ENCODE measurements at regions not wholly inside any gene's neighbourhood (a gene's known extent, or its start where the extent isn't known, plus 50 kb on each side); places are given as distances from the start of the nearest gene placed in this dataset.
A peak's percentile ranks its signal among the peaks of the same experiment; 100 is the strongest.

- peaks cover 20% of the 10 kb centered on the region for H3K4me1 ChIP-seq
- intact Hi-C loops (cut with DNase I), result no loop called here
- H3K36me3 ChIP-seq, result no peaks in the 10 kb centered on the region
- ATAC-seq (peak in 1 of 2 donors; percentile 46), DNase-seq (no peak)
- no peaks in the 10 kb centered on the region for H3K27me3 ChIP-seq (ENCODE audit: low read depth)
- no peaks in the 10 kb centered on the region for H3K9me3 ChIP-seq
- no peak overlapping the region for H3K4me3 ChIP-seq
- no peak overlapping the region for H3K27ac ChIP-seq
- no peak for TF ChIP-seq CTCF (IDR thresholded peaks at IDR 0.05)
Observed at GRCh38 chrX:39891781-39892180, 206.0 kb downstream of the BCOR start.

- Histone ChIP-seq H3K36me3 (no peaks in the 10 kb centered on the region), H3K9me3 (no peaks in the 10 kb centered on the region), H3K27ac (no peak overlapping the region), H3K4me1 (peaks cover 20% of the 10 kb centered on the region), H3K4me3 (no peak overlapping the region), H3K27me3 (ENCODE audit: low read depth) (no peaks in the 10 kb centered on the region)
- TF ChIP-seq CTCF (IDR thresholded peaks at IDR 0.05), result no peak
- no peak for ATAC-seq
- intact Hi-C loops (cut with DNase I), result no loop called here
- no peak for DNase-seq
Observed at GRCh38 chrX:39893417-39894338, 204.1 kb downstream of the BCOR start.

GRCh38 chrX:39894683-39895082 is 203.1 kb downstream of the BCOR start:
- peak; percentile 67 to 69 for ATAC-seq
- DNase-seq, result peak; percentile 61
- Histone ChIP-seq H3K4me3 (no peak overlapping the region), H3K4me1 (peaks cover 20% of the 10 kb centered on the region), H3K27me3 (ENCODE audit: low read depth) (no peaks in the 10 kb centered on the region), H3K9me3 (no peaks in the 10 kb centered on the region), H3K27ac (peak overlapping the region; percentile 53), H3K36me3 (no peaks in the 10 kb centered on the region)
- no peak for TF ChIP-seq CTCF (IDR thresholded peaks at IDR 0.05)
- intact Hi-C loops (cut with DNase I), result no loop called here

- no peak for DNase-seq
- H3K27me3 ChIP-seq (ENCODE audit: low read depth), result no peaks in the 10 kb centered on the region
- ATAC-seq, result no peak
- no peaks in the 10 kb centered on the region for H3K36me3 ChIP-seq
- TF ChIP-seq CTCF (IDR thresholded peaks at IDR 0.05), result no peak
- peak overlapping the region; percentile 53 for H3K27ac ChIP-seq
- H3K9me3 ChIP-seq, result no peaks in the 10 kb centered on the region
- peaks cover 20% of the 10 kb centered on the region for H3K4me1 ChIP-seq
- intact Hi-C loops (cut with DNase I), result no loop called here
- H3K4me3 ChIP-seq, result no peak overlapping the region
Observed at GRCh38 chrX:39895218-39896110, 202.3 kb downstream of the BCOR start.

- H3K4me1 ChIP-seq, result peaks cover 20% of the 10 kb centered on the region
- H3K36me3 ChIP-seq, result no peaks in the 10 kb centered on the region
- no peak for TF ChIP-seq CTCF (IDR thresholded peaks at IDR 0.05)
- H3K9me3 ChIP-seq, result no peaks in the 10 kb centered on the region
- intact Hi-C loops (cut with DNase I), result no loop called here
- DNase-seq (peak; percentile 49), ATAC-seq (peak; percentile 73 to 74)
- H3K4me3 ChIP-seq, result no peak overlapping the region
- peak overlapping the region; percentile 53 for H3K27ac ChIP-seq
- no peaks in the 10 kb centered on the region for H3K27me3 ChIP-seq (ENCODE audit: low read depth)
Observed at GRCh38 chrX:39896951-39897740, 200.6 kb downstream of the BCOR start.

All from lower lobe of right lung (tissue), 2 donors.